LNCaP clone FGC (cell line): ENCODE measurements at regions not wholly inside any gene's neighbourhood (a gene's known extent, or its start where the extent isn't known, plus 50 kb on each side); places are given as distances from the start of the nearest gene placed in this dataset.

Experiments
- DNase-seq: peaks from one replicate; pipeline ENCODE4 v3.0.0-alpha.2; 2011; ENCODE audit warnings: low read depth
- H3K4me3 ChIP-seq: 2 replicates; pipeline ENCODE4 v1.5.1; 2011; ENCODE audit warnings: mild to moderate bottlenecking, low read depth, low read length, control low read depth
- CTCF ChIP-seq: IDR thresholded peaks from 2 replicates; pipeline ENCODE4 v1.5.1; 2012; ENCODE audit warnings: mild to moderate bottlenecking; ENCODE audit not compliant: control insufficient read depth, insufficient read depth; ENCODE audit errors: extremely low read depth

DNA sequence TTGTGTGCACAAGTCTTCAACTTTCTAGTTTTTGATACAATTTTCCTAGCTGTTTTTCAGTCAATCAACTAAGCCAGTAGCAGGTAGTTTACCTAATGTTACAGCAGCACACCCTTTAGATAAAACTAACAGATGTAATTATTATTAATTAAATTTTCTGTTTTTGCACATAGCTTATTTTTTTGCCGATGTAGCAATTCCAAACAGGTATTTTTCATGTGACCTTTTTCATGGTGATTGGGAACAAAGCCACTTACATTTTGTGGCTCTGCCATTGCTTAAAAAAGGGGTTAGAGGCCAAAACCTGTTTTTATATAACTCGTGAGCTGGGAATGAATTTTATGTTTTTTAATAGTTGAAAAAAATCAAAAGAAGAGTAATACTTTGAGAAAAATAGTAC is 724.5 kb downstream of the FAM181B start:
- no peak for DNase-seq
- TF ChIP-seq CTCF = no peak
- H3K4me3 ChIP-seq = no peak overlapping the region

DNA sequence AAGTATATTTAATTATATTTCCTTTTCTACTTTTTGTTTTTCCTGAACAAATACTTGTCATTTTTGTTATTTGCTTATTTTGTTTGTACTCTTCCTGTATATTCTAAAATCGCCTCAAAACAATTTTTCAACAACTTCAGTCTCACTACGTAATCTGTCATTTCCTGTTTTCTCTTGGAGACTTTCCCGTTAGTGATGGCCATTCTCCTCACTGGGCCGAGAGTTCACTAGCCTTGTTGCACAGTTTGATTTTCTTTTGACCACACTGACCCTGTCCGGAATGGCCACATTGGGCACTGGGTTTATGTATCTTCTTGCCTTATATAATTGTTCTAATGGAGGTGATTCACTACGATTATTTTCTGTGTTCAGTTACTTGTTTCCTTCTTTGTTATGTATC is 726.1 kb downstream of the FAM181B start:
- no peak for DNase-seq
- no peak for TF ChIP-seq CTCF
- no peak overlapping the region for H3K4me3 ChIP-seq

DNA sequence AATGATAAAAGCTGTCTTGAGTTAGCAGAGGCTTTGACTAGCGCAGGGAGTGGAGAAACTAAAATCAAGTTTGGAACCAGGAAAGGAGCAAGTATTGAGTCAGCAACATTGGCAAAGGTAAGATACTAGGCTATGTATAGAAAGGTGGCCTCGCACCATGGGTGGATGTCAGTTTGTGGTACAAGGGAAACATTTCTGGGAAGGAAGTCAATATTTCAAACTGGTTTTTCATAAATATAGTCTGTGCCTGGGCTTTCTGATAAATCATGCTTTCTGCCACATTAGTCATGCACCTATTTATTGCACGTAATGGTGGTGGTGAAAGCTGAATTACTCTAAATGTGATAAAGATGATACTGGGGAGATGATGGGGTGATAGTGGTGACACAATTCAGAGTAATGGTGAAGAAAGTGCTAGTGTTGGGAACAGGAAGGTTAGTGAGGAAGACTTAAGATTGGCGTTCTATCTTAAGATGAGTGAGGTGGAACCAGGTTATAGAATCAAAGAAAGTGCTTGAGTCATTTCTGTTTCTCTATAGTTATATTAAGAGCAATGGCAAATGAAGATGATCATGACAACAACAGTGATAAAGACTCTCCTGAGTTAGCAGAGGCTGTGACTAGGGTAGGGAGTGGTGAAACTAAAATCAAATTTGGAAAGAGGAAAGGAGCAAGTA is 729.0 kb downstream of the FAM181B start:
- H3K4me3 ChIP-seq = no peak overlapping the region
- DNase-seq = no peak
- no peak for TF ChIP-seq CTCF

GRCh38 chr11:82003671-82004515 is 729.8 kb downstream of the FAM181B start:
- no peak for DNase-seq
- no peak overlapping the region for H3K4me3 ChIP-seq
- no peak for TF ChIP-seq CTCF

GRCh38 chr11:82003024-82003423 is 730.6 kb downstream of the FAM181B start:
- no peak for TF ChIP-seq CTCF
- no peak for DNase-seq

DNA sequence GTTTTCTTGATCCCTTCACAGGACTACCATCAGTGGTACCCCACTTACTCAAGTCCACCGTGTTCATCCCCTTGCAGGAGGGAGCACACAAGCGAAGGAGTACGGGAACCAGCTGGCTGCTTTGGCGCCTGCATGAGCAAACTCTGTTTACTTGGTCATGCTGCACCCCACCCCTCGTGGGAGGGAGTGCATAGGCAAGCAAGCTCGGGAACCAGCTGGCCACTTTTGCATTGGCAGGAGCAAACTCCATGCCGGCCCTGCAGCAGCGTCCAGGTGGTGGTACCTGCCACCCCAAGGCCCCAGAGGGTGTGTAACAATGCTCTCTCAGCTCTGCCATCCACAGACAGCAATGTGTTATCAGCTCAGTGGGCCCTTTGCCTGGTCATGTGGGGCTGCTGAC is 737.8 kb downstream of the FAM181B start:
- H3K4me3 ChIP-seq = no peak overlapping the region
- DNase-seq = no peak
- no peak for TF ChIP-seq CTCF

More at GRCh38 chr11:82003024-82003423, 730.6 kb downstream of the FAM181B start:
- no peak overlapping the region for H3K4me3 ChIP-seq

- TF ChIP-seq CTCF = no peak
- DNase-seq = no peak
- H3K4me3 ChIP-seq = no peak overlapping the region
These were observed 739.9 kb downstream of the FAM181B start for GRCh38 chr11:81993755-81994154.
